ENCODE measurements at regions not wholly inside any gene's neighbourhood (a gene's known extent, or its start where the extent isn't known, plus 50 kb on each side); places are given as distances from the start of the nearest gene placed in this dataset.

- Histone ChIP-seq H2BK120ac (replicated peaks; ENCODE audit: low read depth, low read length) (no peak overlapping the region), H2AK5ac (ENCODE audit: low read depth, low read length) (no peak overlapping the region), H2BK5ac (ENCODE audit: low read depth, low read length) (no peak overlapping the region), H2BK15ac (ENCODE audit: low read length) (no peak overlapping the region), H4K91ac (replicated peaks; ENCODE audit: insufficient read length, low read length) (peak overlapping the region; percentile 44), H3K4ac (replicated peaks; ENCODE audit: insufficient read length, low read depth, low read length) (no peak overlapping the region), H3K4me1 (replicated peaks in 1 of 4; ENCODE audit: control insufficient read depth in 3 of 4, insufficient read depth in 4 of 4, low read length in 3 of 4) (peaks cover 0 to 13% (median 3%) of the 10 kb centered on the region in 4 experiments; a peak in 2 of 7 replicates), H2BK20ac (ENCODE audit: low read length) (no peak overlapping the region; the same call in 1 of the 2 replicates), H3K18ac (ENCODE audit: extremely low read depth, low read length) (no peak overlapping the region), H3K9me3 (ENCODE audit: insufficient read depth in 2 of 2, low read depth in 1 of 2, low read length in 1 of 2) (no peaks in the 10 kb centered on the region), H3K4me3 (ENCODE audit: extremely low read depth in 1 of 4, insufficient read depth in 2 of 4, low read depth in 3 of 4, low read length in 4 of 4) (no peak overlapping the region), H3K56ac (replicated peaks; ENCODE audit: insufficient read length, low read depth, low read length) (no peak overlapping the region), H4K5ac (ENCODE audit: insufficient read length, low read depth, low read length) (no peak overlapping the region), H3K23me2 (ENCODE audit: low read depth, low read length) (no peaks in the 10 kb centered on the region), H3K36me3 (ENCODE audit: control insufficient read depth in 2 of 4, insufficient read depth in 4 of 4, low read length in 3 of 4) (no peaks in the 10 kb centered on the region), H2BK12ac (ENCODE audit: low read depth, low read length) (peak overlapping the region; percentile 3; the same call in 1 of the 2 replicates), H3K79me1 (ENCODE audit: low read depth, low read length) (no peaks in the 10 kb centered on the region), H4K20me1 (replicated peaks in 1 of 2; ENCODE audit: control insufficient read depth in 1 of 2, insufficient read depth in 2 of 2, low read length in 2 of 2) (no peaks in the 10 kb centered on the region), H3K14ac (ENCODE audit: insufficient read length) (no peak overlapping the region), H3K27me3 (replicated peaks in 1 of 4; ENCODE audit: control insufficient read depth in 3 of 4, extremely low read depth in 1 of 4, insufficient read depth in 3 of 4, low read length in 3 of 4) (no peaks in the 10 kb centered on the region), H4K8ac (ENCODE audit: extremely low read depth, insufficient read depth, low read length) (no peak overlapping the region; the same call in 1 of the 2 replicates), H2AFZ (ENCODE audit: low read length) (peak overlapping the region; percentile 75; the same call in 1 of the 2 replicates), H3K79me2 (ENCODE audit: control insufficient read depth in 1 of 2, insufficient read depth in 2 of 2, low read length in 2 of 2) (no peaks in the 10 kb centered on the region), H3K9ac (replicated peaks in 1 of 4; ENCODE audit: extremely low read depth in 1 of 4, low read depth in 3 of 4, low read length in 3 of 4) (no peak overlapping the region), H3K27ac (ENCODE audit: low read depth, low read length) (no peak overlapping the region), H3K4me2 (ENCODE audit: insufficient read depth in 1 of 2, low read depth in 2 of 2, low read length in 2 of 2) (no peak overlapping the region), H3K23ac (ENCODE audit: insufficient read length) (no peak overlapping the region)
- TF ChIP-seq CTCF (IDR thresholded peaks at IDR 0.05; ENCODE audit: control extremely low read depth in 1 of 3, insufficient read depth in 1 of 3, low read depth in 1 of 3, low read length in 3 of 3) (peak in 2 of 3 experiments; percentile 5 to 14; a peak in 2 of 4 replicates), RAD21 (IDR thresholded peaks at IDR 0.05 in 1 of 2, conservative IDR thresholded peaks at IDR 0.05 in 1 of 2; ENCODE audit: low read depth in 2 of 2, low read length in 2 of 2) (peak in 1 of 2 experiments; percentile 5; a peak in 1 of 4 replicates), NRF1 (IDR thresholded peaks at IDR 0.05; ENCODE audit: low read depth, low read length) (no peak), SP2 (IDR thresholded peaks at IDR 0.05; ENCODE audit: low read length) (no peak), CTBP2 (IDR thresholded peaks at IDR 0.05; ENCODE audit: borderline replicate concordance, insufficient read depth, insufficient read length, low read length) (no peak), SIN3A (conservative IDR thresholded peaks at IDR 0.05 in 1 of 2, IDR thresholded peaks at IDR 0.05 in 1 of 2; ENCODE audit: low read depth in 1 of 2, low read length in 2 of 2) (no peak), KDM1A (IDR thresholded peaks at IDR 0.05; ENCODE audit: borderline replicate concordance, low read length) (no peak)
- ChIA-PET CTCF (ENCODE audit: partially characterized antibody) (interaction anchor here (1.7 to 4.2 kb wide), 3 partner anchors 9 to 116 kb away, joined by 5 to 20 read pairs (median 13); no protein-coding TSS in a partner anchor), POLR2A (ENCODE audit: partially characterized antibody) (no interaction called here)
- FAIRE-seq (no peak), DNase-seq (ENCODE audit: low read depth in 1 of 2, low spot score in 2 of 2) (peak in 1 of 2 experiments; percentile 51)
- WGBS, 2 experiments (ENCODE audit: extremely low coverage in 1 of 2, insufficient coverage in 1 of 2, insufficient read length in 1 of 2, insufficient replicate concordance in 2 of 2, low coverage in 1 of 2, low lambda C conversion rate in 2 of 2, missing lambda C conversion rate in 1 of 2) = 77% methylated on average over 13 of the region's 13 CpGs; no CpG with 5 or more reads in 1 of the 2 experiments
These were observed 59.9 kb downstream of the MRPL32 start for GRCh38 chr7:42991913-42992591.

All from H1 (cell line).